HCT116 (cell line): ENCODE measurements at regions not wholly inside any gene's neighbourhood (a gene's known extent, or its start where the extent isn't known, plus 50 kb on each side); places are given as distances from the start of the nearest gene placed in this dataset.

Experiments
- ATAC-seq: fragments of 200-7000 bp; cut with Tn5 transposase; 2 replicates; pipeline ENCODE4 v1.9.1; 2020; ENCODE audit warnings: mild to moderate bottlenecking, moderate library complexity
- BruUV-seq: library from RNA; stranded (reverse); fragments of 400-500 nt; replicated peaks from 2 replicates; lab custom pipeline; 2021; lab: Mats Ljungman, UMichigan
- CTCF ChIA-PET: fragments of 300-600 bp; sonication (Branson Sonifier 250); formaldehyde crosslinking; loops from one replicate; lab custom pipeline; 2021; ENCODE audit warnings: antibody characterized with exemption; lab: Charles Lee
- POLR2A ChIA-PET: fragments of 300-600, 350-600 bp; sonication (Branson Sonifier 250); formaldehyde crosslinking; loops from one replicate; lab custom pipeline; 2021; ENCODE audit warnings: antibody characterized with exemption; lab: Charles Lee
- RAD21 ChIA-PET, 2 experiments: fragments of 300-600 bp; sonication (Branson Sonifier 250); formaldehyde crosslinking; loops; one replicate each; lab custom pipeline; 2023; ENCODE audit warnings: low total read pairs in 2 of 2; ENCODE audit not compliant: uncharacterized antibody in 2 of 2, unreplicated experiment in 2 of 2, low non-redundant PET in 1 of 2; lab: Charles Lee
- DNase-seq: peaks from one replicate; pipeline ENCODE4 v3.0.0-alpha.2; 2010; ENCODE audit warnings: low read depth, low spot score
- H2AFZ ChIP-seq: fragments of 200-600 bp; shearing (Covaris generic), sonication (generic); 2 replicates; pipeline ENCODE4 v1.6.1; 2017; ENCODE audit warnings: low read depth, mixed run types, mixed read lengths, antibody characterized with exemption, low read length; ENCODE audit not compliant: poor library complexity, severe bottlenecking
- H3K27ac ChIP-seq: 2 replicates; pipeline ENCODE4 v1.5.1; 2012; ENCODE audit warnings: low read depth, low read length
- H3K27me3 ChIP-seq: fragments of 200-600 bp; sonication (generic); 2 replicates; pipeline ENCODE4 v1.6.1; 2016; ENCODE audit warnings: mixed run types, low read length, mixed read lengths; ENCODE audit not compliant: insufficient read depth
- H3K36me3 ChIP-seq, 2 experiments: fragments of 200-500 bp in 1 of 2; fragments of 200-600 bp in 1 of 2; sonication (Bioruptor generic) in 1 of 2; sonication (generic) in 1 of 2; 2 replicates each; pipeline versions ENCODE4 v1.5.1 to v1.6.1; 2014 to 2016; ENCODE audit warnings: low read length in 2 of 2, inconsistent platforms in 1 of 2, mixed read lengths in 1 of 2, mixed run types in 1 of 2; ENCODE audit not compliant: insufficient read depth in 2 of 2, control insufficient read depth in 1 of 2
- H3K4me1 ChIP-seq, 2 experiments: fragments of 200-600 bp in 1 of 2; sonication (generic) in 1 of 2; 2 replicates each; pipeline versions ENCODE4 v1.5.1 to v1.6.1; 2012 to 2017; ENCODE audit warnings: low read length in 2 of 2, inconsistent platforms in 1 of 2, mild to moderate bottlenecking in 1 of 2, mixed read lengths in 1 of 2, mixed run types in 1 of 2, moderate library complexity in 1 of 2; ENCODE audit not compliant: insufficient read depth in 2 of 2, control insufficient read depth in 1 of 2
- H3K4me2 ChIP-seq: fragments of 200-600 bp; sonication (generic); 2 replicates; pipeline ENCODE4 v1.6.1; 2017; ENCODE audit warnings: mixed run types, low read length, mixed read lengths
- H3K4me3 ChIP-seq, 2 experiments: fragments of 200-600 bp in 1 of 2; sonication (generic) in 1 of 2; replicated peaks in 1 of 2; 2 replicates each; pipeline ENCODE4 v1.5.1; 2011 to 2016; ENCODE audit warnings: low read length in 2 of 2, control low read depth in 1 of 2, low read depth in 1 of 2, mild to moderate bottlenecking in 1 of 2, mixed read lengths in 1 of 2, mixed run types in 1 of 2
- H3K79me2 ChIP-seq: fragments of 200-600 bp; sonication (generic); 2 replicates; pipeline ENCODE4 v1.6.1; 2017; ENCODE audit warnings: mild to moderate bottlenecking, mixed run types, low read length, moderate library complexity, mixed read lengths; ENCODE audit not compliant: insufficient read depth
- H3K9ac ChIP-seq: fragments of 200-600 bp; sonication (generic); 2 replicates; pipeline ENCODE4 v1.6.1; 2016; ENCODE audit warnings: low read length, mixed read lengths
- H3K9me2 ChIP-seq: fragments of 200-600 bp; sonication (generic), shearing (Covaris generic); 2 replicates; pipeline ENCODE4 v1.6.1; 2017; ENCODE audit warnings: mixed run types, mild to moderate bottlenecking, moderate library complexity; ENCODE audit not compliant: insufficient read depth
- H3K9me3 ChIP-seq, 2 experiments: fragments of 200-500 bp in 1 of 2; fragments of 200-600 bp in 1 of 2; sonication (Bioruptor generic) in 1 of 2; sonication (generic) in 1 of 2; 2 replicates each; pipeline ENCODE4 v1.6.1; 2014 to 2017; ENCODE audit warnings: low read length in 2 of 2, mixed read lengths in 2 of 2, inconsistent platforms in 1 of 2, low read depth in 1 of 2, mild to moderate bottlenecking in 1 of 2, mixed run types in 1 of 2, moderate library complexity in 1 of 2; ENCODE audit not compliant: control insufficient read depth in 1 of 2, insufficient read depth in 1 of 2
- H4K20me1 ChIP-seq: fragments of 200-600 bp; sonication (generic), shearing (Covaris generic); 2 replicates; pipeline ENCODE4 v1.6.1; 2017; ENCODE audit warnings: mixed run types, mild to moderate bottlenecking, moderate library complexity; ENCODE audit not compliant: insufficient read depth
- ATF3 ChIP-seq: IDR thresholded peaks from 2 replicates; pipeline ENCODE4 v1.6.1; 2012
- ELF1 ChIP-seq: IDR thresholded peaks from 2 replicates; pipeline ENCODE4 v1.6.1; 2012; ENCODE audit warnings: low read depth, borderline replicate concordance
- EZH2phosphoT487 ChIP-seq: fragments of 200-600 bp; IDR thresholded peaks from 2 replicates; pipeline ENCODE4 v1.6.1; 2018; ENCODE audit warnings: antibody characterized with exemption, borderline replicate concordance
- JUND ChIP-seq: IDR thresholded peaks from 2 replicates; pipeline ENCODE4 v1.6.1; 2012
- POLR2A ChIP-seq: IDR thresholded peaks from 2 replicates; pipeline ENCODE4 v1.7.0; 2011; ENCODE audit warnings: borderline replicate concordance; ENCODE audit not compliant: insufficient read depth, insufficient read length; ENCODE audit errors: extremely low read depth
- POLR2AphosphoS5 ChIP-seq: IDR thresholded peaks from 2 replicates; pipeline ENCODE4 v1.6.1; 2011; ENCODE audit warnings: mild to moderate bottlenecking, low read depth, low read length, moderate library complexity
- RAD21 ChIP-seq: IDR thresholded peaks from 2 replicates; pipeline ENCODE4 v1.6.1; 2012; ENCODE audit warnings: low read depth, mild to moderate bottlenecking
- REST ChIP-seq: IDR thresholded peaks from 2 replicates; pipeline ENCODE4 v1.6.1; 2012; ENCODE audit warnings: low read depth
- SIN3A ChIP-seq: IDR thresholded peaks from 2 replicates; pipeline ENCODE4 v1.6.1; 2012; ENCODE audit warnings: low read depth
- TCF7L2 ChIP-seq: IDR thresholded peaks from 2 replicates; pipeline ENCODE4 v1.7.0; 2011; ENCODE audit warnings: borderline replicate concordance, inconsistent platforms; ENCODE audit not compliant: insufficient read depth, insufficient read length; ENCODE audit errors: extremely low read depth
- ZFX ChIP-seq: fragments of 450-650 bp; IDR thresholded peaks from 2 replicates; pipeline ENCODE4 v1.6.1; 2017
- intact Hi-C: fragments of 100-400 bp; cut with micrococcal nuclease; formaldehyde crosslinking; loops from 2 replicates; pipeline ENCODE4 v1.10.0; 2022
- TF ChIP-seq, protein P1 (sequence below): IDR thresholded peaks from 2 replicates; pipeline ENCODE4 v1.6.1; 2012

- ChIA-PET CTCF (no interaction called here), RAD21 (no interaction called here), POLR2A (no interaction called here)
- Histone ChIP-seq H3K9me2 (no peaks in the 10 kb centered on the region), H3K9ac (no peak overlapping the region), H3K9me3 (no peaks in the 10 kb centered on the region), H3K36me3 (no peaks in the 10 kb centered on the region), H3K4me1 (no peaks in the 10 kb centered on the region), H3K27ac (no peak overlapping the region), H3K4me3 (no peak overlapping the region), H2AFZ (no peak overlapping the region), H3K27me3 (no peaks in the 10 kb centered on the region), H4K20me1 (no peaks in the 10 kb centered on the region), H3K79me2 (no peaks in the 10 kb centered on the region), H3K4me2 (no peak overlapping the region)
- no peak for TF ChIP-seq POLR2A
- TF ChIP-seq RAD21: no peak
- no peak for TF ChIP-seq ATF3
- TF ChIP-seq REST: no peak
- TF ChIP-seq TCF7L2: no peak
- TF ChIP-seq, protein P1, sequence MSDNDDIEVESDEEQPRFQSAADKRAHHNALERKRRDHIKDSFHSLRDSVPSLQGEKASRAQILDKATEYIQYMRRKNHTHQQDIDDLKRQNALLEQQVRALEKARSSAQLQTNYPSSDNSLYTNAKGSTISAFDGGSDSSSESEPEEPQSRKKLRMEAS: no peak
- no peak for TF ChIP-seq ZFX
- no peak for TF ChIP-seq ELF1
- no peak for TF ChIP-seq JUND
- no peak for TF ChIP-seq POLR2AphosphoS5
- no peak for TF ChIP-seq SIN3A
- TF ChIP-seq EZH2phosphoT487: no peak
- intact Hi-C loops: no loop called here
- no peak for ATAC-seq
- no TSS peak for BruUV-seq
- DNase-seq: no peak
Measured at GRCh38 chr4:111480510-111480909, 664.7 kb upstream of the FAM241A start.
